Ammon's horn (tissue), 1 donor: ENCODE measurements at regions not wholly inside any gene's neighbourhood (a gene's known extent, or its start where the extent isn't known, plus 50 kb on each side); places are given as distances from the start of the nearest gene placed in this dataset.

Experiments
- DNase-seq: peaks from one replicate; pipeline ENCODE4 v3.0.0-alpha.2; 2016; ENCODE audit warnings: low spot score

GRCh38 chr20:59376109-59376841, 75.9 kb downstream of the EDN3 start:
- DNase-seq: no peak

GRCh38 chr20:59376998-59377397, 76.6 kb downstream of the EDN3 start:
- DNase-seq: no peak

DNA sequence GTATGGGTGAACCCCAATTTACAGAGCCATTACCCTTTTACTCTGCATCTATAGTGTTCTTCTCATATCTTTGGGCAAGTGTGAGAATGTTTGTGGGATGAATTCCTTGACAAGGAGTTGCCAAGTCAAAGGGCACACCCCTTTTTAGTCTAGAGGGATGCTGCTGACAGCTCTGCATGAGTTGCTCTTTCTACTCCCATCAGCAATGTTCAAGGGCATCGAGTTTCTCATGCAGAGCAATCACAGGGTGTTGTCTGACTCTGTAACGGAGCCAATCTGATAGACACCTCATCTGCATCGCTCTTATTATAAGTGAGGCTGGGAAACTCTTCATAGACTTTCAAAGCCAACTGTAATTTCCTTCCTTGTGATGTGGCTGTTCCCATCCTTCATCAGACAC, 77.4 kb downstream of the EDN3 start:
- DNase-seq: no peak

DNA sequence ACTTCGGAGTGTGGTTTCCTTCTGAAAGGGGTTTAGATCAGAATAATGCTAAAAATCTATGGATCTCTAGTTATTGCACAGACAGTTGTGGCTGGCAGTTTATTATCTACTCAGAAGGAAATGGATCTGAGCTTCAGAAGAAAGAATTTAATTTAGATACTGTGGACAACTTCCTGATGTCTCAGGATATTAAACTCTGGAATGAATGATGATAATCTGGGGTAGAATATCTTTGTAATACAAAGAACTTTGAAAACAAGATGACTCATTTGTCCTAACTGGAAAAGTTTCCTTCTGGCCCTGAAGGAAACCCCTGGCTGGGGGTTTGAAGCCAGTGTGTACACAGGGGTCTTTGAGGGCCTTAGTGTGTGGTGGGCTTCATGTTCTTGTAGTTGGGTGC, 78.0 kb downstream of the EDN3 start:
- DNase-seq: no peak

- no peak for DNase-seq
These were observed 78.6 kb downstream of the EDN3 start for GRCh38 chr20:59378966-59379365.

DNA sequence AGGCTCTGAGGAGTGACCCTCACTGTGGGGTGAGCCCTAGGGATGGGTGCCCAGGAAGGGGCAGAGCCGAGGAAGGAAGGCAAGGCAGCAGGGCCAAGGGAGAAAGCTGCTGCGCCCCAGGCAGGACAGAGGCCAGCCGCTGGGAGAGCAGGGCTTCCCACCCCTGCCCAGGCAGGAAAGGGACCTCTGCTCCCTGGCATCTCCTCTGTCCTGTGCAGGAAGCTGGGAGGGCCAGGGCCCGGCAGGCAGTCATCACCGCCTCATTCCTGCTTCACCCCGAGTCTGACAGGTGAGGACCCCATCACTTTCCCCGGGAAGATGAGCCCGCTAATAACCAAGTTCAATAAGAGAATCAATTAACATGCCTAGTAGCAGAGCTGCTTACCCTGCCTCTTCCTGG, 81.3 kb downstream of the EDN3 start:
- no peak for DNase-seq

DNA sequence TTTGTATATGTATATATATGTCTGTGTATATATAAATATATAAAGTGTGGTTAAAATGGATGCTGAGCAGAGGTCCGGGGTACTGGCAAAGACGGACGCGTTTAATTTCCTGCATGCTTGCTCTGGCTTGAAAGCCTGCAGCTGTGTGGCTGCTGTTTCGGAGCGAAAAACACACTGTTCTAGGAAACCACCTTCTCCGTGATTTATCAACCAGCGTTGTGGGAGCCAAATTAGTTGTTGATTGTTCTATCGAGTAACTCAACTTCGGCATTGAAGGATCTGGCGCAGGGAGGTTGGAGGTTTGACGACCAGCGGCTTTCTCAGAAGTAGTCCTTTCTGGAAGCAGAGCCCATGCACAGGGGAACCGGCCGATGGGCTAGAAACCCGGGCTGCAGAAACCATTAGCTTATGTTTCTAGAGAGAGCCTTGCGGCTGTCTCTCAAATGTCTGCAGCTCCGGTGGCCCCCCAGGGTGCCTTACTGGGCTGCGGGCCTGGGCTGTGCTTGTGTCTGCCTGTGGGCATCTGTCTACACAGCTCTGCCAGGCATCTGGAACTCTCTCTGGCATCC, 81.8 kb downstream of the EDN3 start:
- DNase-seq: no peak

DNA sequence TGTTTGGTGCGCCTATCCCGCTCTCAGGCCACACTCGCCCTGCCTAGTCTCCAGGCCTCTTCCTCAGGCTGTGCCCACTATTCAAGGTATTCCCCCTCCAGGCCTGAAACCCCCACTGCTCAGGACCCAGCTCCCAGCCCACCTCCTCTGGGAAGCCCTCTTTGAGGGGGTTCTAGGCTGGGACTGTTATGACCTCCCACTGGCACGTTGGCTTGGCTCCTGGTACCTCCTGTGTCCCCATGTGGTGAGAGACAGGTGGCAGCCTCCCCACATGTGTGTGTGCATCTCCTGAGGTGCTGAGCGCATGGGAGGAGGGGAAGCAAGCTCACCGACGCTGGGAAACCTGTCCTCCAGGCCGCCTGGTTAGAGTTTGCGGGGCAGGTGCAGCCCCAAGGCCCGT, 82.5 kb downstream of the EDN3 start:
- no peak for DNase-seq

- no peak for DNase-seq
These were observed 84.6 kb downstream of the EDN3 start for GRCh38 chr20:59385038-59385437.

DNA sequence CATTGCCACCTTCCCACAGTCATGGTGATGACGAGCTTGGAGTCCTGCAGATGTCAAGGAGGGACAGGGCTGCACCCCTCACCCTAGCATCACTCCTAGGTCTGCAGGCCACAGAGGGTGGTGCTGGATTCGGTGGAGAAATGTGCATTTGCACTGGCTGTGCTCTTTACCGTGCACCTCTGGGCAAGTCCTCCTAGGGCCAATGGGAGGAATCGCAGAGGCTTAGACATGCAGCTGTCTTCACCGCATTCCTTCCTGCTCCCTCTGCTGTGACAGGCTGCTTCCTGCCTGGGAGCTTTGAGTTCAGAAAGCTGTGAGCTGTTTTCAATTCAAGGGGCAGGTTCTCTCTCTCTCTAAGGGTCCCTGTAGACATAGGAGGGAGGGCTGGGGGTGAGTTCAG, 85.1 kb downstream of the EDN3 start:
- no peak for DNase-seq

GRCh38 chr20:59386809-59387208, 86.4 kb downstream of the EDN3 start:
- DNase-seq: no peak

GRCh38 chr20:59387891-59388290, 87.5 kb downstream of the EDN3 start:
- no peak for DNase-seq

GRCh38 chr20:59388402-59388801, 88.0 kb downstream of the EDN3 start:
- DNase-seq: no peak

DNA sequence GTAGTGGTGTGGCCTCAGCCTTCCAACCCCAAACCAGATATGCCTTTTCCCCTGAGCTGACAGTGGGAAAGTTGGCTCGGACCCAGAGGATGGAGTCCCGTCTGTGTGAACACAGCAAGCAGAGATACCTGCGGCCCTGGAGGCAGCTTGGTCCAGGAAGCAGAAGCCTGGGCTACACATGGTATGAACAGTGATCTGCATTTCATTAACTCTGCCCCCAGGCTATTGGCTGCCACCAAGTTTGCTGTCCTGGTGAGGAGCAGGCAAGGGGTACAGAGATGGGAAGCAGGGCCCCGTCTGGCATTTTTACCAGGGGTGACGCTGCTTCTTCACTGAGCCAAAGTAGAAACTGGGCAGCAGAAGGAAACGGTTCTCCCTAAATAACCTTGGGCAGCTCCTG, 90.0 kb downstream of the EDN3 start:
- DNase-seq: no peak

DNA sequence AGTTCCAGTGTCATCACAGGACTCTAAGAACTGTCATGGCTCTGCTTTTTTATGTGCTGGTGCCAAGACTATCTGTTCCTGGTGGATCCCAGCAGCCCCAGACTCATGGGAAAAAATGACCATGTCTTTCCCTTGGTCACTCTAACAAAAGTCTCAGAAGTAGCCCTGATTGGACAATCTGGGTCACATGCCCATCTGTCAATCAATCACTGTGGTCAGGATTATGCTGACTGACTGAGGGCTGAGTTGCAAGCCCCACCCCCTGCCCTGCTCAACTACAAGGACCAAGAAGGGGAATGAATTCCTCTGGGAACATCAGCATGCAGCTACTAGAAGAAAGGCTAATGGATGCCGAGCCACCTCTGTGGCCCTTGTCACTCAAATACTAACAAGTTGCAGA, 91.6 kb downstream of the EDN3 start:
- no peak for DNase-seq

DNA sequence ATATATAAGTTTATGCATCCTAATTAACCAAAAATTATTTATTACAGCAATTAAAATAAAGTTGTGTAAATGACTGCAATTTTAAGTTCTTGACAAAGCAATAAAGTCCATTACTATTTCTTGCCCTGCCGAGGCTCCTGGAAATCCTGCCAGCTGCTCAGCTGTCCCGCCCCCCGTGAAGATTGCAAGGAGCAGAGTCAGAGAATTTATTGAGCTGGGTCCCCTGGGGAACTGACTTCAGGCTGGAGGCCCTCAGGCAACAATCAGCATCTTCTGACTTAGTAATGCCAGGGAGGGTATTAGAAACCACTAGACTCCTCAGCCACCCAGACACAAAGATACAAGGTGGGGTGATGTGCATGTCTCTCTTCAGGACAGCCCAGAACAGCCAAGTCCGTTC, 92.3 kb downstream of the EDN3 start:
- DNase-seq: no peak

DNA sequence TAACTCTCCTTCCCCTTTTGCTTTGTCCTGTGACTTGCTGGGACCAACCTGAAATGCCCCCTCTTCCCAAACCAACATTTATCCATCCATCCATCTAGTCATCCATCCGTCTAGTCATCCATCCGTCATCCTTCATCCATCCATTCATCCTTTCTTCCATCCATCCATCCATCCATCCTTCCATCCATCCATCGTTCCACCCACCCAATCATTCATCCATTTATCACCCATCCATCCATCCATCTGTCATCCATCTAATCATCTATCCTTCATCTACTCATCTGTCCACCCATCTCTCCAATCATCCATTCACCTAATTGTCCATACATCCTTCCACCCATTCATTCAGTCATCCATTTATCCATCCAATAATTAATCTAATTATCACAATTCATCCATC, 92.7 kb downstream of the EDN3 start:
- no peak for DNase-seq

DNA sequence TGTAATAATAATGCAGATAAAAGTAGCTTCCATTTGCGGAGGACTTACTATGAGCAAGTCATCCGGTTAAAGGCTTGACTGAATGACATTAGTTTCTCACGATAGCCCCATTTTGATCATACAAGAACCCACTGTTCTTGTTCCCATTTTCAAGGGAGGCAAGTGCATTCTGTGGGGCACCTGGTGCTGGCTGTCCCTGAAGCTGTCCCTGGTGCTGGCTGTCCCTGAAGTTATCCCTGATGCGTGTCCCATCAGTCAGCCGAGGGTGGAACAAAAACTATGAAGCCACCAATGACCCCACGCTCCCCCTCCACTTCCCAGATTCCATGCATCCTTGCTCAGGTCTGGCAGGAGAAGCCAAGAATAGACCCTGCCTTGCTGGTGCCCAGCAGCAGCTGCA, 95.3 kb downstream of the EDN3 start:
- DNase-seq: no peak

- no peak for DNase-seq
These were observed 98.3 kb downstream of the EDN3 start for GRCh38 chr20:59398537-59399205.

GRCh38 chr20:59399426-59400099, 99.2 kb downstream of the EDN3 start:
- DNase-seq: no peak

GRCh38 chr20:59400708-59401107, 100.3 kb downstream of the EDN3 start:
- no peak for DNase-seq

DNA sequence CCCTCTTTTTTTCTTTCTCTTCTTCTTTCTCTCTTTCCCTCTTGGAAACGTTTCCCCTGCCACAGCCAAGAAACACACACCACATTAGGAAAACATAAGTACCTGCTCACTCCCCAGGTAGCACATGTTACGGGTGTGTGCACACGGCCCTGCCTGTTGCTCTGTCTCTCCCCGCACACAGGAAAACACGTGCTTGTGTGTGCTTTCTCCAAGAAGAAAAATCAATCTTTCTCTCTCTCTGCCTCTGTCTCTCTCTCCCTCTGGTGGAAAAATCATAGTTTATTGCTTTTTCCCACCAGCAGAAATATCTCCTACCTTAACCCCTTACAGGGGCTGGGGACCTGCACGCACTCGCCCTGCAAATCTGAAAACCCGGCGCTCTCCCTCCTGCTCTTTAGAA, 102.3 kb downstream of the EDN3 start:
- peak; percentile 36 for DNase-seq
